ENCODE measurements at regions not wholly inside any gene's neighbourhood (a gene's known extent, or its start where the extent isn't known, plus 50 kb on each side); places are given as distances from the start of the nearest gene placed in this dataset.

- no peak overlapping the region for H3K9ac ChIP-seq (ENCODE audit: low read depth, low read length)
- H3K36me3 ChIP-seq (ENCODE audit: insufficient read depth, low read length): no peaks in the 10 kb centered on the region
- H3K4me1 ChIP-seq (ENCODE audit: insufficient read depth, low read length): no peaks in the 10 kb centered on the region
- H3K9me3 ChIP-seq (ENCODE audit: control insufficient read depth, insufficient read depth, low read length): no peaks in the 10 kb centered on the region
Measured at GRCh38 chr16:73350707-73351452, 303.0 kb upstream of the ZFHX3 start.

- Histone ChIP-seq H3K36me3 (ENCODE audit: insufficient read depth, low read length) (no peaks in the 10 kb centered on the region), H3K9ac (ENCODE audit: low read depth, low read length) (no peak overlapping the region), H3K9me3 (ENCODE audit: control insufficient read depth, insufficient read depth, low read length) (no peaks in the 10 kb centered on the region), H3K4me1 (ENCODE audit: insufficient read depth, low read length) (no peaks in the 10 kb centered on the region)
Measured at GRCh38 chr16:73347500-73348375, 299.8 kb upstream of the ZFHX3 start.

- Histone ChIP-seq H3K36me3 (ENCODE audit: insufficient read depth, low read length) (no peaks in the 10 kb centered on the region), H3K9me3 (ENCODE audit: control insufficient read depth, insufficient read depth, low read length) (no peaks in the 10 kb centered on the region), H3K9ac (ENCODE audit: low read depth, low read length) (no peak overlapping the region), H3K4me1 (ENCODE audit: insufficient read depth, low read length) (peaks cover 4% of the 10 kb centered on the region; the same call in 1 of the 2 replicates)
Measured at GRCh38 chr16:73339821-73340220, 291.9 kb upstream of the ZFHX3 start.

GRCh38 chr16:73337373-73338296 lies 289.7 kb upstream of the ZFHX3 start:
- Histone ChIP-seq H3K9me3 (ENCODE audit: control insufficient read depth, insufficient read depth, low read length) (no peaks in the 10 kb centered on the region), H3K36me3 (ENCODE audit: insufficient read depth, low read length) (no peaks in the 10 kb centered on the region), H3K4me1 (ENCODE audit: insufficient read depth, low read length) (peaks cover 4% of the 10 kb centered on the region; the same call in 1 of the 2 replicates), H3K9ac (ENCODE audit: low read depth, low read length) (no peak overlapping the region)

GRCh38 chr16:73329358-73330286 lies 281.7 kb upstream of the ZFHX3 start:
- Histone ChIP-seq H3K9ac (ENCODE audit: low read depth, low read length) (no peak overlapping the region), H3K36me3 (ENCODE audit: insufficient read depth, low read length) (no peaks in the 10 kb centered on the region), H3K9me3 (ENCODE audit: control insufficient read depth, insufficient read depth, low read length) (no peaks in the 10 kb centered on the region), H3K4me1 (ENCODE audit: insufficient read depth, low read length) (no peaks in the 10 kb centered on the region; the same call in 1 of the 2 replicates)

GRCh38 chr16:73326770-73327470 lies 279.0 kb upstream of the ZFHX3 start:
- no peak overlapping the region for H3K9ac ChIP-seq (ENCODE audit: low read depth, low read length)
- no peaks in the 10 kb centered on the region for H3K9me3 ChIP-seq (ENCODE audit: control insufficient read depth, insufficient read depth, low read length)
- no peaks in the 10 kb centered on the region for H3K36me3 ChIP-seq (ENCODE audit: insufficient read depth, low read length)
- H3K4me1 ChIP-seq (ENCODE audit: insufficient read depth, low read length): no peaks in the 10 kb centered on the region

GRCh38 chr16:73326221-73326620 lies 278.3 kb upstream of the ZFHX3 start:
- Histone ChIP-seq H3K9ac (ENCODE audit: low read depth, low read length) (no peak overlapping the region), H3K9me3 (ENCODE audit: control insufficient read depth, insufficient read depth, low read length) (no peaks in the 10 kb centered on the region), H3K36me3 (ENCODE audit: insufficient read depth, low read length) (no peaks in the 10 kb centered on the region), H3K4me1 (ENCODE audit: insufficient read depth, low read length) (no peaks in the 10 kb centered on the region)

GRCh38 chr16:73323880-73324279 lies 276.0 kb upstream of the ZFHX3 start:
- H3K36me3 ChIP-seq (ENCODE audit: insufficient read depth, low read length): no peaks in the 10 kb centered on the region
- H3K4me1 ChIP-seq (ENCODE audit: insufficient read depth, low read length): no peaks in the 10 kb centered on the region
- no peaks in the 10 kb centered on the region for H3K9me3 ChIP-seq (ENCODE audit: control insufficient read depth, insufficient read depth, low read length)
- H3K9ac ChIP-seq (ENCODE audit: low read depth, low read length): no peak overlapping the region

- no peaks in the 10 kb centered on the region for H3K4me1 ChIP-seq (ENCODE audit: insufficient read depth, low read length)
- no peak overlapping the region for H3K9ac ChIP-seq (ENCODE audit: low read depth, low read length)
- H3K36me3 ChIP-seq (ENCODE audit: insufficient read depth, low read length): no peaks in the 10 kb centered on the region
- H3K9me3 ChIP-seq (ENCODE audit: control insufficient read depth, insufficient read depth, low read length): no peaks in the 10 kb centered on the region
Measured at GRCh38 chr16:73322856-73323255, 274.9 kb upstream of the ZFHX3 start.

- Histone ChIP-seq H3K4me1 (ENCODE audit: insufficient read depth, low read length) (no peaks in the 10 kb centered on the region), H3K36me3 (ENCODE audit: insufficient read depth, low read length) (no peaks in the 10 kb centered on the region), H3K9me3 (ENCODE audit: control insufficient read depth, insufficient read depth, low read length) (no peaks in the 10 kb centered on the region), H3K9ac (ENCODE audit: low read depth, low read length) (no peak overlapping the region)
Measured at GRCh38 chr16:73321853-73322252, 273.9 kb upstream of the ZFHX3 start.

GRCh38 chr16:73319737-73320136 lies 271.8 kb upstream of the ZFHX3 start:
- Histone ChIP-seq H3K9ac (ENCODE audit: low read depth, low read length) (no peak overlapping the region), H3K4me1 (ENCODE audit: insufficient read depth, low read length) (no peaks in the 10 kb centered on the region), H3K36me3 (ENCODE audit: insufficient read depth, low read length) (no peaks in the 10 kb centered on the region), H3K9me3 (ENCODE audit: control insufficient read depth, insufficient read depth, low read length) (no peaks in the 10 kb centered on the region)

GRCh38 chr16:73319261-73319660 lies 271.3 kb upstream of the ZFHX3 start:
- Histone ChIP-seq H3K9ac (ENCODE audit: low read depth, low read length) (no peak overlapping the region), H3K9me3 (ENCODE audit: control insufficient read depth, insufficient read depth, low read length) (no peaks in the 10 kb centered on the region), H3K36me3 (ENCODE audit: insufficient read depth, low read length) (no peaks in the 10 kb centered on the region), H3K4me1 (ENCODE audit: insufficient read depth, low read length) (no peaks in the 10 kb centered on the region)

- H3K4me1 ChIP-seq (ENCODE audit: insufficient read depth, low read length): no peaks in the 10 kb centered on the region
- H3K9me3 ChIP-seq (ENCODE audit: control insufficient read depth, insufficient read depth, low read length): no peaks in the 10 kb centered on the region
Measured at GRCh38 chr16:73317321-73317857, 269.5 kb upstream of the ZFHX3 start.

More at GRCh38 chr16:73317321-73317857, 269.5 kb upstream of the ZFHX3 start:
- Histone ChIP-seq H3K9ac (ENCODE audit: low read depth, low read length) (no peak overlapping the region), H3K36me3 (ENCODE audit: insufficient read depth, low read length) (no peaks in the 10 kb centered on the region)
